ENCODE measurements at regions not wholly inside any gene's neighbourhood (a gene's known extent, or its start where the extent isn't known, plus 50 kb on each side); places are given as distances from the start of the nearest gene placed in this dataset.

DNA sequence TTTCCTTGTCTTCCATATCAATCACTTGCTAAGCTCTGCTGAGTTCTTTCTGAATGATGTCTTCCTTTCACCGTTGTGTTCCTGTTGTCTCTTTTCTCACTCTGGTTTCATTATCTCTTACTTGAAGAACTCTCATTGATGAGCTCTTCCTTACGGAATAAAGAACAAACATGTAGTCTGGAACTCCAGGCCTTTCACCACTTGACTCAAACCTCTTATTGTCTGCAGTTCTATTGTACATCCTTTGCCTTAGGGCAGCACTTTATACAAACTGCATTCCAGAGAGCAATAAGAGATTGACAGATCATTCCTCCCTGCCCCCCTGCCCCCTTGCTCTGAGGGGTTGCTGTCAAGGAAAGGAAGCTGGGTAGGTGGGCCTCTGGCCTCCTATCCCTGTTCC is 517.4 kb downstream of the TMEM135 start:
- TF ChIP-seq POLR2AphosphoS5 (IDR thresholded peaks at IDR 0.05; ENCODE audit: low read depth, low read length) (no peak), ZNF274 (IDR thresholded peaks at IDR 0.05; ENCODE audit: low read depth, low read length) (no peak), EZH2phosphoT487 (IDR thresholded peaks at IDR 0.05; ENCODE audit: borderline replicate concordance) (no peak), POLR2A (IDR thresholded peaks at IDR 0.05; ENCODE audit: borderline replicate concordance, extremely low read depth, insufficient read depth, insufficient read length) (no peak), EZH2 (IDR thresholded peaks at IDR 0.05) (no peak)
- TF ChIP-seq, protein P1, sequence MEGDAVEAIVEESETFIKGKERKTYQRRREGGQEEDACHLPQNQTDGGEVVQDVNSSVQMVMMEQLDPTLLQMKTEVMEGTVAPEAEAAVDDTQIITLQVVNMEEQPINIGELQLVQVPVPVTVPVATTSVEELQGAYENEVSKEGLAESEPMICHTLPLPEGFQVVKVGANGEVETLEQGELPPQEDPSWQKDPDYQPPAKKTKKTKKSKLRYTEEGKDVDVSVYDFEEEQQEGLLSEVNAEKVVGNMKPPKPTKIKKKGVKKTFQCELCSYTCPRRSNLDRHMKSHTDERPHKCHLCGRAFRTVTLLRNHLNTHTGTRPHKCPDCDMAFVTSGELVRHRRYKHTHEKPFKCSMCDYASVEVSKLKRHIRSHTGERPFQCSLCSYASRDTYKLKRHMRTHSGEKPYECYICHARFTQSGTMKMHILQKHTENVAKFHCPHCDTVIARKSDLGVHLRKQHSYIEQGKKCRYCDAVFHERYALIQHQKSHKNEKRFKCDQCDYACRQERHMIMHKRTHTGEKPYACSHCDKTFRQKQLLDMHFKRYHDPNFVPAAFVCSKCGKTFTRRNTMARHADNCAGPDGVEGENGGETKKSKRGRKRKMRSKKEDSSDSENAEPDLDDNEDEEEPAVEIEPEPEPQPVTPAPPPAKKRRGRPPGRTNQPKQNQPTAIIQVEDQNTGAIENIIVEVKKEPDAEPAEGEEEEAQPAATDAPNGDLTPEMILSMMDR (IDR thresholded peaks at IDR 0.05 in 2 of 3, conservative IDR thresholded peaks at IDR 0.05 in 1 of 3; ENCODE audit: borderline replicate concordance in 1 of 3, insufficient read depth in 1 of 3, low read depth in 2 of 3, low read length in 2 of 3), result no peak
- TF ChIP-seq, protein P2, sequence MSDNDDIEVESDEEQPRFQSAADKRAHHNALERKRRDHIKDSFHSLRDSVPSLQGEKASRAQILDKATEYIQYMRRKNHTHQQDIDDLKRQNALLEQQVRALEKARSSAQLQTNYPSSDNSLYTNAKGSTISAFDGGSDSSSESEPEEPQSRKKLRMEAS (IDR thresholded peaks at IDR 0.05), result no peak
- TF ChIP-seq, protein P3, sequence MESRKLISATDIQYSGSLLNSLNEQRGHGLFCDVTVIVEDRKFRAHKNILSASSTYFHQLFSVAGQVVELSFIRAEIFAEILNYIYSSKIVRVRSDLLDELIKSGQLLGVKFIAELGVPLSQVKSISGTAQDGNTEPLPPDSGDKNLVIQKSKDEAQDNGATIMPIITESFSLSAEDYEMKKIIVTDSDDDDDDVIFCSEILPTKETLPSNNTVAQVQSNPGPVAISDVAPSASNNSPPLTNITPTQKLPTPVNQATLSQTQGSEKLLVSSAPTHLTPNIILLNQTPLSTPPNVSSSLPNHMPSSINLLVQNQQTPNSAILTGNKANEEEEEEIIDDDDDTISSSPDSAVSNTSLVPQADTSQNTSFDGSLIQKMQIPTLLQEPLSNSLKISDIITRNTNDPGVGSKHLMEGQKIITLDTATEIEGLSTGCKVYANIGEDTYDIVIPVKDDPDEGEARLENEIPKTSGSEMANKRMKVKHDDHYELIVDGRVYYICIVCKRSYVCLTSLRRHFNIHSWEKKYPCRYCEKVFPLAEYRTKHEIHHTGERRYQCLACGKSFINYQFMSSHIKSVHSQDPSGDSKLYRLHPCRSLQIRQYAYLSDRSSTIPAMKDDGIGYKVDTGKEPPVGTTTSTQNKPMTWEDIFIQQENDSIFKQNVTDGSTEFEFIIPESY (IDR thresholded peaks at IDR 0.05; ENCODE audit: extremely low read depth, insufficient replicate concordance, low read length), result no peak
- TF ChIP-seq, protein P4, sequence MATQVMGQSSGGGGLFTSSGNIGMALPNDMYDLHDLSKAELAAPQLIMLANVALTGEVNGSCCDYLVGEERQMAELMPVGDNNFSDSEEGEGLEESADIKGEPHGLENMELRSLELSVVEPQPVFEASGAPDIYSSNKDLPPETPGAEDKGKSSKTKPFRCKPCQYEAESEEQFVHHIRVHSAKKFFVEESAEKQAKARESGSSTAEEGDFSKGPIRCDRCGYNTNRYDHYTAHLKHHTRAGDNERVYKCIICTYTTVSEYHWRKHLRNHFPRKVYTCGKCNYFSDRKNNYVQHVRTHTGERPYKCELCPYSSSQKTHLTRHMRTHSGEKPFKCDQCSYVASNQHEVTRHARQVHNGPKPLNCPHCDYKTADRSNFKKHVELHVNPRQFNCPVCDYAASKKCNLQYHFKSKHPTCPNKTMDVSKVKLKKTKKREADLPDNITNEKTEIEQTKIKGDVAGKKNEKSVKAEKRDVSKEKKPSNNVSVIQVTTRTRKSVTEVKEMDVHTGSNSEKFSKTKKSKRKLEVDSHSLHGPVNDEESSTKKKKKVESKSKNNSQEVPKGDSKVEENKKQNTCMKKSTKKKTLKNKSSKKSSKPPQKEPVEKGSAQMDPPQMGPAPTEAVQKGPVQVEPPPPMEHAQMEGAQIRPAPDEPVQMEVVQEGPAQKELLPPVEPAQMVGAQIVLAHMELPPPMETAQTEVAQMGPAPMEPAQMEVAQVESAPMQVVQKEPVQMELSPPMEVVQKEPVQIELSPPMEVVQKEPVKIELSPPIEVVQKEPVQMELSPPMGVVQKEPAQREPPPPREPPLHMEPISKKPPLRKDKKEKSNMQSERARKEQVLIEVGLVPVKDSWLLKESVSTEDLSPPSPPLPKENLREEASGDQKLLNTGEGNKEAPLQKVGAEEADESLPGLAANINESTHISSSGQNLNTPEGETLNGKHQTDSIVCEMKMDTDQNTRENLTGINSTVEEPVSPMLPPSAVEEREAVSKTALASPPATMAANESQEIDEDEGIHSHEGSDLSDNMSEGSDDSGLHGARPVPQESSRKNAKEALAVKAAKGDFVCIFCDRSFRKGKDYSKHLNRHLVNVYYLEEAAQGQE (IDR thresholded peaks at IDR 0.05; ENCODE audit: low read depth), result no peak
- TF ChIP-seq, protein P5, sequence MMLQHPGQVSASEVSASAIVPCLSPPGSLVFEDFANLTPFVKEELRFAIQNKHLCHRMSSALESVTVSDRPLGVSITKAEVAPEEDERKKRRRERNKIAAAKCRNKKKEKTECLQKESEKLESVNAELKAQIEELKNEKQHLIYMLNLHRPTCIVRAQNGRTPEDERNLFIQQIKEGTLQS (IDR thresholded peaks at IDR 0.05), result no peak

Measured in HCT116 (cell line).